ENCODE measurements at regions not wholly inside any gene's neighbourhood (a gene's known extent, or its start where the extent isn't known, plus 50 kb on each side); places are given as distances from the start of the nearest gene placed in this dataset.

DNA sequence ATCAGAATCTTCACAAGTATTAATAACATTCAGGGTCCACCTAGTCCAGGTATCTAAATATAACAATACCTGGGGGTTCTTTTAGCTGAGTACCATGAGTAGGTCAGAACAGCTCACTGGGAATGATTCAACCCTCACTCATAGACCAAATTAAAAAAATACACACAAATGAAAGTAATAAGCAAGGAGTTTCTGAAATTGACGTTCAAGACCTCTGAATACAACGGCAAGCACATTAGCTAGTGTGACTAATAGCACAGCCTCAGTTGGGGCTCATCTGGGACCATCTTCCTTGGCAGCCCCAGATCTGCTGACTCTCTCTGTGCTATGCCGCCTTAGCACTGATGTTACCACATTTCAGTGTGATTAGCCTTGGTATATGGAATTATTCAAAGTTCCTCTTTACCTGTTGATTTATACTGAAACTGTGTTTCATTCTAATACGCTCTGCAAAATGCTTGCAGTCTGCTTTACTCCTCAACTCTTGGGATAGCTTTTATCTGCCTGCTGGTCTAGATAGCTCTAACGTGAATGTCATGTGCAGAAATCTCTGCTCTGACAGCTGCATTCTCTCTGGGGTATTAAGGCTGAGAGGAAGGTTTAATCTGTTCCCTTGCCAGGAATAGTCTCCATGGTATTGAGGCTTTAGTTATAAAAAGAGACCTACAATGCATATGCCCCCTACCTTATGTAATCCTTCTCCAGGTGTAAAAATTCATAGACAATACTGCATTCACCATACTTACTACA lies 153.3 kb downstream of the METTL4 start:
- H3K4me3 ChIP-seq (ENCODE audit: low read length) = no peak overlapping the region
- TF ChIP-seq CTCF (conservative IDR thresholded peaks at IDR 0.05; ENCODE audit: low read depth, low read length) = no peak
- DNase-seq (ENCODE audit: low read depth) = no peak

- no peak for TF ChIP-seq CTCF (conservative IDR thresholded peaks at IDR 0.05; ENCODE audit: low read depth, low read length)
- no peak overlapping the region for H3K4me3 ChIP-seq (ENCODE audit: low read length)
- DNase-seq (ENCODE audit: low read depth) = no peak
These were observed 150.9 kb downstream of the METTL4 start for GRCh38 chr18:2420367-2420766.

DNA sequence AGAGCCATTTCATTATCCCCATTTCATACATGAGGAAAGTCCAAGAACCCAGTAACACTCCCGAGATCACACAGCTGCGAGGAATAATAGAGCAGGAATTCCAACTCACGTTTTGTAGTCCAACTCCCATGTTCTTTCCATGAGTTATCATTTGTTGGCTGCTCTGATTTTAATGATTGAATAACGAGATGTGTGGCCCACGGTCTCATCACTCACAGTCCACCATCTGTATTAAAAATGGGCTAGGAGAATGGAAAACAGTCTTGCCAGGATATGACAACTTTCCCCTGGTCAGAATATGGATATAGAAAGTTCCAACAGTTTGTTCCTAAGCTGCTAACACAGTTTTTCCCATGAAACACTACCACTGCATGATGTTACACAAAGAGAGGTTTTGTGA lies 147.5 kb downstream of the METTL4 start:
- no peak for DNase-seq (ENCODE audit: low read depth)
- no peak for TF ChIP-seq CTCF (conservative IDR thresholded peaks at IDR 0.05; ENCODE audit: low read depth, low read length)
- no peak overlapping the region for H3K4me3 ChIP-seq (ENCODE audit: low read length)

- no peak for TF ChIP-seq CTCF (conservative IDR thresholded peaks at IDR 0.05; ENCODE audit: low read depth, low read length)
- no peak overlapping the region for H3K4me3 ChIP-seq (ENCODE audit: low read length)
- no peak for DNase-seq (ENCODE audit: low read depth)
These were observed 146.9 kb downstream of the METTL4 start for GRCh38 chr18:2424420-2424819.

DNA sequence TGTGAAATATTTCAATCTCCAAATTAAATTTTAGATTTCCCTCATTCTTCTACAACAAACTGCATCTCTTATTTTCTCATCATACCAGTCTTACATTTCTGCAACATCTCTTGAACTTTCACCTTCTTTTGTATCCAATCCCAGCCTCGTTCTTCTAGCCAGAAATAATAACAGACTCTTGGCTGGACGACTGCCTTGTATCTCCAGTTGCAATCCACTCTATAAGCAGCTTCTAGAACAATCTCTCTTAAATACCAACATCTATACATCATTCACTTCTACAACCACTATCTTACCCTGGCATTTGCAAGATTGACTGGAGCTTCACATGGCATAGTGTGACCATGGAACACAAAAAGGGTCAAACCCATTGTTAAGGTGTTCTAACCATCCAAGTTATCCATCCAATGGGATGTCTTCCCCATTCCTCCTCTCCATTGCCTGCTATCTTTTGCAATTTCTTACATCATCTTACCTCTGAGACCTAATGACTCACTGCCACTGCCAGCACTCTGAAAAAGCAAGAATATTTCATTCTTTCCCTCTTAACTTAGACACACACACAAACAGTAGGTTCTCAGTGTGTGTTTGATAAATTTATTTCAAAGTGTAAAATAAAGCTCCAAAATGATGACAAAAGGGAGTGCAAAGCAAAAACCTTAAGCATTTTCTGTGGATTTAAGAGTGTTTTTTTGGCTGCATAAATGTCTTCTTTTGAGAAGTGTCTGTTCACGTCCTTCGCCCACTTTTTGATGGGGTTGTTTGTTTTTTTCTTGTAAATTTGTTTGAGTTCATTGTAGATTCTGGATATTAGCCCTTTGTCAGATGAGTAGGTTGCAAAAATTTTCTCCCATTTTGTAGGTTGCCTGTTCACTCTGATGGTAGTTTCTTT lies 145.6 kb downstream of the METTL4 start:
- H3K4me3 ChIP-seq (ENCODE audit: low read length) = no peak overlapping the region
- DNase-seq (ENCODE audit: low read depth) = no peak
- TF ChIP-seq CTCF (conservative IDR thresholded peaks at IDR 0.05; ENCODE audit: low read depth, low read length) = no peak

- no peak for TF ChIP-seq CTCF (conservative IDR thresholded peaks at IDR 0.05; ENCODE audit: low read depth, low read length)
- no peak for DNase-seq (ENCODE audit: low read depth)
These were observed 141.1 kb downstream of the METTL4 start for GRCh38 chr18:2430191-2430590.

More at GRCh38 chr18:2430191-2430590, 141.1 kb downstream of the METTL4 start:
- H3K4me3 ChIP-seq (ENCODE audit: low read length) = no peak overlapping the region

Data from retinal pigment epithelial cell (primary cell).